HEK293 (cell line): ENCODE measurements at regions not wholly inside any gene's neighbourhood (a gene's known extent, or its start where the extent isn't known, plus 50 kb on each side); places are given as distances from the start of the nearest gene placed in this dataset.

ENCODE experiments used
- ZNF311 ChIP-seq: fragments of 450-650 bp; formaldehyde crosslinking; IDR thresholded peaks from 2 replicates; pipeline ENCODE4 v1.5.1; 2017; ENCODE audit warnings: missing biosample characterization, missing genetic modification characterization, borderline replicate concordance
- TF ChIP-seq, protein P1 (sequence below): fragments of 450-650 bp; formaldehyde crosslinking; IDR thresholded peaks from 2 replicates; pipeline ENCODE4 v1.5.1; 2016; ENCODE audit warnings: missing biosample characterization, missing genetic modification characterization

DNA sequence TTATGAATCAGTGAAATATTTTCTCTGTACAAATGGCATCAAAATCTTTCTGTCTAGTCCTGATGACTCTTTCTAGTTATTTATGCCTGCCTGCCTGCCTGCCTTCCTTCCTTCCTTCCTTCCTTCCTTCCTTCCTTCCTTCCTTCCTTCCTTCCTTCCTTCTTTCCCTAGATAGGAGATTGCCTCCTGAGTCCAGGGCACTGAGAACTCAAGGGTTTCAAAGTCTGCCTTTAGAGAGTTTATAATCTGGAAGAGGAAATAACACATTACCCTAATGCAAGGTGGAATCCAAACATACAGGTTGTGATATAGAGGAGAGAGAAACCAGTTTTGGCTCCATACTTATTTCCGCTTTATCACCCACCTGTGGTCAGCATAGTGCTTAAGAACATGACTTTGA is 98.1 kb upstream of the SERPINE2 start:
- TF ChIP-seq ZNF311, result no peak
- TF ChIP-seq, protein P1, sequence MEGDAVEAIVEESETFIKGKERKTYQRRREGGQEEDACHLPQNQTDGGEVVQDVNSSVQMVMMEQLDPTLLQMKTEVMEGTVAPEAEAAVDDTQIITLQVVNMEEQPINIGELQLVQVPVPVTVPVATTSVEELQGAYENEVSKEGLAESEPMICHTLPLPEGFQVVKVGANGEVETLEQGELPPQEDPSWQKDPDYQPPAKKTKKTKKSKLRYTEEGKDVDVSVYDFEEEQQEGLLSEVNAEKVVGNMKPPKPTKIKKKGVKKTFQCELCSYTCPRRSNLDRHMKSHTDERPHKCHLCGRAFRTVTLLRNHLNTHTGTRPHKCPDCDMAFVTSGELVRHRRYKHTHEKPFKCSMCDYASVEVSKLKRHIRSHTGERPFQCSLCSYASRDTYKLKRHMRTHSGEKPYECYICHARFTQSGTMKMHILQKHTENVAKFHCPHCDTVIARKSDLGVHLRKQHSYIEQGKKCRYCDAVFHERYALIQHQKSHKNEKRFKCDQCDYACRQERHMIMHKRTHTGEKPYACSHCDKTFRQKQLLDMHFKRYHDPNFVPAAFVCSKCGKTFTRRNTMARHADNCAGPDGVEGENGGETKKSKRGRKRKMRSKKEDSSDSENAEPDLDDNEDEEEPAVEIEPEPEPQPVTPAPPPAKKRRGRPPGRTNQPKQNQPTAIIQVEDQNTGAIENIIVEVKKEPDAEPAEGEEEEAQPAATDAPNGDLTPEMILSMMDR (tag by site-specific recombination), result no peak
